ENCODE measurements at regions not wholly inside any gene's neighbourhood (a gene's known extent, or its start where the extent isn't known, plus 50 kb on each side); places are given as distances from the start of the nearest gene placed in this dataset.

GRCh38 chr13:84366506-84366905 lies 484.2 kb upstream of the SLITRK1 start:
- in situ Hi-C loops (cut with MboI), result no loop called here
- DNase-seq, result peak; percentile 1
- Histone ChIP-seq H3F3A (ENCODE audit: insufficient read depth) (no peaks in the 10 kb centered on the region), H3K4me1 (ENCODE audit: insufficient read depth) (peaks cover 6% of the 10 kb centered on the region; the same call in 1 of the 2 replicates), H3K27me3 (replicated peaks; ENCODE audit: insufficient read depth) (no peaks in the 10 kb centered on the region), H3K36me3 (ENCODE audit: low read depth) (no peaks in the 10 kb centered on the region), H3K79me2 (ENCODE audit: insufficient read depth) (no peaks in the 10 kb centered on the region), H3K4me3 (no peak overlapping the region), H3K4me2 (ENCODE audit: unreplicated experiment) (no peak overlapping the region), H3K9ac (no peak overlapping the region), H2AFZ (no peak overlapping the region), H4K20me1 (ENCODE audit: insufficient read depth) (no peaks in the 10 kb centered on the region), H3K27ac (no peak overlapping the region), H3K9me3 (ENCODE audit: low read depth) (no peaks in the 10 kb centered on the region), H3K9me2 (ENCODE audit: insufficient read depth) (no peaks in the 10 kb centered on the region)
- WGBS, 2 experiments (ENCODE audit: low coverage in 1 of 2, low lambda C conversion rate in 2 of 2, missing lambda C conversion rate in 2 of 2), result 2 to 4% methylated on average over 2 of the region's 2 CpGs
- no peak for TF ChIP-seq EZH2 (IDR thresholded peaks at IDR 0.05; ENCODE audit: insufficient read depth, poor library complexity, severe bottlenecking)
- TF ChIP-seq EZH2phosphoT487 (IDR thresholded peaks at IDR 0.05; ENCODE audit: insufficient read depth, low read depth), result no peak

DNA sequence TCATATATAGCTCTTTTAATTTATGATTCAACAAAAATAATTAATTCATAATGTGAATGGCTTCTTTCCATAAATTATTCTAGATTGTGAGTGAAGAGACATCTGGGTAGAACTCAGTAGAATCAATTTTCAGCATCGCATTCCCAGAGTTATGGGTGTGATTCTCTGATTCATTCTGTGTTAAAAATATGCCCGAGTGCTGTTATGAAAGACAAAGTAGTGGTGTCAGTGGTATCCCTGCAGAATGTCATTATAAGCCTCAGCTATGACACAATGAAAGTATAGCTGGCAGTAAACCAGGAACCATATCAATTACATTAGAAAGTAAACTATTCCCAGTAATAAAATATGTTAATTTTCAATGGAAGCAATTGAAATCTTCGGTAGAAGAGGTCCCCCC lies 480.5 kb upstream of the SLITRK1 start:
- no peak overlapping the region for H3K27ac ChIP-seq
- H3K36me3 ChIP-seq (ENCODE audit: low read depth), result no peaks in the 10 kb centered on the region
- H4K20me1 ChIP-seq (ENCODE audit: insufficient read depth), result no peaks in the 10 kb centered on the region
- H3F3A ChIP-seq (ENCODE audit: insufficient read depth), result no peaks in the 10 kb centered on the region
- in situ Hi-C loops (cut with MboI), result no loop called here
- H3K4me1 ChIP-seq (ENCODE audit: insufficient read depth), result peaks cover 6% of the 10 kb centered on the region; the same call in 1 of the 2 replicates
- no peaks in the 10 kb centered on the region for H3K27me3 ChIP-seq (replicated peaks; ENCODE audit: insufficient read depth)
- H3K4me3 ChIP-seq, result no peak overlapping the region
- no peaks in the 10 kb centered on the region for H3K9me3 ChIP-seq (ENCODE audit: low read depth)
- no peak overlapping the region for H3K9ac ChIP-seq
- no peaks in the 10 kb centered on the region for H3K9me2 ChIP-seq (ENCODE audit: insufficient read depth)
- peak; percentile 6 for DNase-seq
- H3K79me2 ChIP-seq (ENCODE audit: insufficient read depth), result no peaks in the 10 kb centered on the region
- no peak overlapping the region for H2AFZ ChIP-seq
- no peak overlapping the region for H3K4me2 ChIP-seq (ENCODE audit: unreplicated experiment)
- WGBS, 2 experiments (ENCODE audit: low coverage in 1 of 2, low lambda C conversion rate in 2 of 2, missing lambda C conversion rate in 2 of 2), result 2 to 3% methylated on average over 3 of the region's 3 CpGs
- TF ChIP-seq EZH2phosphoT487 (IDR thresholded peaks at IDR 0.05; ENCODE audit: insufficient read depth, low read depth) (no peak), EZH2 (IDR thresholded peaks at IDR 0.05; ENCODE audit: insufficient read depth, poor library complexity, severe bottlenecking) (no peak)

DNA sequence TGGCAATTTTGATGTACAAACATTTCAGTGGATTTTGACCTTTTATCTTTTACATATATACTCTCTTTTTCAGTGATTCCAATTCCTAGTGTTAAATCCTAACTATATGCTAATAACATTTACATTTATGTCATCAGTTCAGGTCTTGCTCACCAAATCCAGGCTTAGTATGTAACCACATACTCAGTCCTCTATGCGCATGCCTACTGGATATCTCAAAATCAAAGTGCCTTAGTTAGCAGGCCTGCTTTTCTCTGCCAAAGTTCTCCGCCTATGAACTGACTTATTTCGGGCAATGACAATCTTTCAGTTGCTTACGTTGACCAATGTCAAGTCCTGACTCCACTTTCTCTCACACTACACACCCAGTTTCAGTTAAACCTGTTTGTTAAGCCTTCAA lies 478.5 kb upstream of the SLITRK1 start:
- H3K9ac ChIP-seq, result no peak overlapping the region
- no peaks in the 10 kb centered on the region for H3K9me2 ChIP-seq (ENCODE audit: insufficient read depth)
- H3K4me1 ChIP-seq (ENCODE audit: insufficient read depth), result no peaks in the 10 kb centered on the region
- H3K27ac ChIP-seq, result no peak overlapping the region
- no peaks in the 10 kb centered on the region for H3K36me3 ChIP-seq (ENCODE audit: low read depth)
- H3K9me3 ChIP-seq (ENCODE audit: low read depth), result no peaks in the 10 kb centered on the region
- H3K4me3 ChIP-seq, result no peak overlapping the region
- in situ Hi-C loops (cut with MboI), result no loop called here
- DNase-seq, result no peak
- H3K4me2 ChIP-seq (ENCODE audit: unreplicated experiment), result no peak overlapping the region
- WGBS, 2 experiments (ENCODE audit: low coverage in 1 of 2, low lambda C conversion rate in 2 of 2, missing lambda C conversion rate in 2 of 2), result 64 to 68% methylated on average over 4 of the region's 4 CpGs
- TF ChIP-seq EZH2phosphoT487 (IDR thresholded peaks at IDR 0.05; ENCODE audit: insufficient read depth, low read depth), result no peak
- TF ChIP-seq EZH2 (IDR thresholded peaks at IDR 0.05; ENCODE audit: insufficient read depth, poor library complexity, severe bottlenecking), result no peak
- H3F3A ChIP-seq (ENCODE audit: insufficient read depth), result no peaks in the 10 kb centered on the region
- H3K27me3 ChIP-seq (replicated peaks; ENCODE audit: insufficient read depth), result no peaks in the 10 kb centered on the region
- no peaks in the 10 kb centered on the region for H3K79me2 ChIP-seq (ENCODE audit: insufficient read depth)
- H2AFZ ChIP-seq, result no peak overlapping the region
- no peaks in the 10 kb centered on the region for H4K20me1 ChIP-seq (ENCODE audit: insufficient read depth)

DNA sequence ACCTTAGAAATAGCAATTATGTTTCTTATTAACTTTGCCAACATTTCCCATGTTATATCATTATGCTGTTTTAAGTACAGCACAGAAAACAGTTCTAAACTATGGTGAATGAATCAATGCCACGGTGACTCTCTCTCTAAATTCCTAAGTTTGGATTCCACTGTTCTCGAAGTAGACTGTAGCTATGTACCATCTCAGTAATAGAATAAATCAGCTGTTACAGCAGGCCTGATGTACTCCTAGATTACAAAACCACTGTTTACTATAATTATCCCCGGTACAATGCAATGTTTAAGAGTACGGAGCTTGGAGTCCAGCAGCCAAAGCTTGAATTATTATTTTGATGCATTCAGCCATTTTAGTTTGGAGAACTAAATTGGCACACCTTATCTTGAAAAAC lies 476.3 kb upstream of the SLITRK1 start:
- Histone ChIP-seq H4K20me1 (ENCODE audit: insufficient read depth) (no peaks in the 10 kb centered on the region), H3F3A (ENCODE audit: insufficient read depth) (no peaks in the 10 kb centered on the region), H3K9me3 (ENCODE audit: low read depth) (no peaks in the 10 kb centered on the region), H3K4me2 (ENCODE audit: unreplicated experiment) (no peak overlapping the region), H3K4me1 (ENCODE audit: insufficient read depth) (no peaks in the 10 kb centered on the region), H3K9ac (no peak overlapping the region), H3K9me2 (ENCODE audit: insufficient read depth) (no peaks in the 10 kb centered on the region), H3K27me3 (replicated peaks; ENCODE audit: insufficient read depth) (no peaks in the 10 kb centered on the region), H3K36me3 (ENCODE audit: low read depth) (no peaks in the 10 kb centered on the region), H3K79me2 (ENCODE audit: insufficient read depth) (no peaks in the 10 kb centered on the region), H3K27ac (no peak overlapping the region), H2AFZ (no peak overlapping the region), H3K4me3 (no peak overlapping the region)
- TF ChIP-seq EZH2 (IDR thresholded peaks at IDR 0.05; ENCODE audit: insufficient read depth, poor library complexity, severe bottlenecking), result no peak
- TF ChIP-seq EZH2phosphoT487 (IDR thresholded peaks at IDR 0.05; ENCODE audit: insufficient read depth, low read depth), result no peak
- 39 to 41% methylated on average over 4 of the region's 4 CpGs for WGBS, 2 experiments (ENCODE audit: low coverage in 1 of 2, low lambda C conversion rate in 2 of 2, missing lambda C conversion rate in 2 of 2)
- no peak for DNase-seq
- in situ Hi-C loops (cut with MboI), result no loop called here

DNA sequence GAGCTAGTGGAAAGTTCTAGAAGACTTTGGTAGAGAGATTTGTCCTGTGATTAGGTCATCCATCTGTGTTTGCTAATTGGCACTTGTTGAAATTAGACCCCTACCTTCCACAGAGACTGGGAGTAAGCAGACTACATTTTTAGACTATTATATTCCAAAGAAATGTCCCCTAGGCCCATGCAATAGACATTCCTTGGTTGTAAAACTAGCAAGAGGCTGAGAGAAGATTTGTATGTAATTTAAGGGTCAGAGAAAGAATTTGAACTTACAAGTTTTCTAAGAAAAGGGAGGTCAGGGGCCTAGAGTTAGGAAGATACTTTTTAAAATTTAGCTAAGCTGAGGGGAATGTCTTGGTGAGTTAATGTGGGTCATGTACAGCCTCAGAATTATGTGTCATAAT lies 470.7 kb upstream of the SLITRK1 start:
- Histone ChIP-seq H3K4me3 (no peak overlapping the region), H3K36me3 (ENCODE audit: low read depth) (no peaks in the 10 kb centered on the region), H3K27me3 (replicated peaks; ENCODE audit: insufficient read depth) (no peaks in the 10 kb centered on the region), H4K20me1 (ENCODE audit: insufficient read depth) (no peaks in the 10 kb centered on the region), H3F3A (ENCODE audit: insufficient read depth) (no peaks in the 10 kb centered on the region), H3K27ac (no peak overlapping the region), H3K9me2 (ENCODE audit: insufficient read depth) (no peaks in the 10 kb centered on the region), H3K4me1 (ENCODE audit: insufficient read depth) (no peaks in the 10 kb centered on the region), H3K9ac (no peak overlapping the region), H3K79me2 (ENCODE audit: insufficient read depth) (no peaks in the 10 kb centered on the region), H3K9me3 (ENCODE audit: low read depth) (no peaks in the 10 kb centered on the region), H2AFZ (no peak overlapping the region), H3K4me2 (ENCODE audit: unreplicated experiment) (no peak overlapping the region)
- no peak for DNase-seq
- in situ Hi-C loops (cut with MboI), result no loop called here
- TF ChIP-seq EZH2 (IDR thresholded peaks at IDR 0.05; ENCODE audit: insufficient read depth, poor library complexity, severe bottlenecking) (no peak), EZH2phosphoT487 (IDR thresholded peaks at IDR 0.05; ENCODE audit: insufficient read depth, low read depth) (no peak)
